ENCODE measurements at regions not wholly inside any gene's neighbourhood (a gene's known extent, or its start where the extent isn't known, plus 50 kb on each side); places are given as distances from the start of the nearest gene placed in this dataset.

DNA sequence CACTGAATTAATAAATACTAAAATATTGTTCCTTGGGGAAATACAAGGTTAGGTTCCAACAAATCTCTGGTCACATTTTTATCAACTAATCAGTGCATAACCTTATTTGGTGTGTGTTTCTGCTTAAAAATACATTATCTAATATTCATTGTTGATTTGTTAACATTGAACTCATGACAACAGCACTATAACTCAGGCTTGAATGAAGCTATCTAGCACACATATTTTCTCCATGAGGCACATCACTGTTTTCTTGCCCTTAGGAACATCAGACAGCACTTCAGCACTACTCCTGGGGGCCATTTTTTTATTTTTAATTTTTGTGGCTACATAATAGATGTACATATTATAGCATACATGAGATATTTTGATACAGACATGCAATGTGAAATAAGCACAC, 277.2 kb upstream of the NT5E start:
- no peaks in the 10 kb centered on the region for H3K36me3 ChIP-seq (ENCODE audit: insufficient read depth, insufficient read length, low read length)
- no peaks in the 10 kb centered on the region for H3K4me1 ChIP-seq (ENCODE audit: insufficient read depth, insufficient read length)
- no peak for TF ChIP-seq SUZ12 (IDR thresholded peaks at IDR 0.05; ENCODE audit: extremely low read depth, insufficient read depth, insufficient read length)
- TF ChIP-seq YY1 (IDR thresholded peaks at IDR 0.05; ENCODE audit: insufficient read depth, insufficient read length), result no peak
- no peak for TF ChIP-seq ZNF274 (IDR thresholded peaks at IDR 0.05; ENCODE audit: low read depth, low read length)
- H3K27me3 ChIP-seq (ENCODE audit: insufficient read depth, insufficient read length), result no peaks in the 10 kb centered on the region
- no peak overlapping the region for H3K4me3 ChIP-seq (ENCODE audit: insufficient read length, low read depth)
- H3K9ac ChIP-seq (ENCODE audit: insufficient read length, low read depth), result no peak overlapping the region
- no peaks in the 10 kb centered on the region for H3K9me3 ChIP-seq (ENCODE audit: insufficient read depth, low read length)
- no peak for DNase-seq (ENCODE audit: low read depth, low spot score)

DNA sequence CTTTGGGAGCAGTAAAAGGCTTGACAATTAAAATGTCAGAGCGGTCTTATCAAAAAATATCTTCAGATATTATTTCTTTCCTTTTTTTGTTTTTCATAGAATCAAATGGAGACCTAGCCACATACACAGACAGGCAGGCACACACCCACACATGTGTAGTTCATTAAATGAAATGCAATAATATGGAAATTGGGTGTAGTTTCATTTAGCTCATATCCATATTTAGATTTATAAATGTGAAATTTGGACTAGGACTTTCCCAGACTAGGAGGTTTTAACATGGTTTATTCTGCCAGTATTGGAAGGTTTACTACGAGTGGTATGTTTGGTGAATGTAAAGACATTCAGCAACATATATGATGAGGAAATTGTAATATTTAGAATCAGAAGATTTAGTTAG, 277.7 kb upstream of the NT5E start:
- Histone ChIP-seq H3K9me3 (ENCODE audit: insufficient read depth, low read length) (no peaks in the 10 kb centered on the region), H3K36me3 (ENCODE audit: insufficient read depth, insufficient read length, low read length) (no peaks in the 10 kb centered on the region), H3K4me3 (ENCODE audit: insufficient read length, low read depth) (no peak overlapping the region), H3K27me3 (ENCODE audit: insufficient read depth, insufficient read length) (no peaks in the 10 kb centered on the region), H3K4me1 (ENCODE audit: insufficient read depth, insufficient read length) (no peaks in the 10 kb centered on the region), H3K9ac (ENCODE audit: insufficient read length, low read depth) (no peak overlapping the region)
- no peak for TF ChIP-seq ZNF274 (IDR thresholded peaks at IDR 0.05; ENCODE audit: low read depth, low read length)
- DNase-seq (ENCODE audit: low read depth, low spot score), result no peak

DNA sequence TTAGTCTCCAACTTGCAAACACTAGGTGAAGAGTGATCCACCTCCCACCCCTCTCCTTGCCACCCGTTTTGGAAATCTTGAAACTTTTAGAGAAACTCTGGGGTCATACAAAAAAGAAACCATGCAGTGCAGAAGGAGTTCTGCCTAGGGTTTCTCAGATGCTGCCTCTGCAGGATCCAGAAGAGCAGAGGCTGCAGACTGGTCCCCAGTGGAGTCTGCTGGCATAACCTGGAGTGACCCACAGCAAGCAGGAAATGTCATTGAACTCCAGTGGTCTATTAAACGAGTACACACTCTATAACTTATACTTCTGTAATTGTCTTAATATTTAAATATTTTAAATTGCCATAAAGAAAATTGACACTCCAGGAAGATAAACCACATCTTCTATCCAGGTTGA, 280.7 kb upstream of the NT5E start:
- no peak overlapping the region for H3K4me3 ChIP-seq (ENCODE audit: insufficient read length, low read depth)
- H3K27me3 ChIP-seq (ENCODE audit: insufficient read depth, insufficient read length), result no peaks in the 10 kb centered on the region
- H3K36me3 ChIP-seq (ENCODE audit: insufficient read depth, insufficient read length, low read length), result no peaks in the 10 kb centered on the region
- no peak overlapping the region for H3K9ac ChIP-seq (ENCODE audit: insufficient read length, low read depth)
- TF ChIP-seq SUZ12 (IDR thresholded peaks at IDR 0.05; ENCODE audit: extremely low read depth, insufficient read depth, insufficient read length) (no peak), ZNF274 (IDR thresholded peaks at IDR 0.05; ENCODE audit: low read depth, low read length) (no peak), YY1 (IDR thresholded peaks at IDR 0.05; ENCODE audit: insufficient read depth, insufficient read length) (no peak)
- H3K9me3 ChIP-seq (ENCODE audit: insufficient read depth, low read length), result no peaks in the 10 kb centered on the region
- no peaks in the 10 kb centered on the region for H3K4me1 ChIP-seq (ENCODE audit: insufficient read depth, insufficient read length)
- DNase-seq (ENCODE audit: low read depth, low spot score), result no peak

DNA sequence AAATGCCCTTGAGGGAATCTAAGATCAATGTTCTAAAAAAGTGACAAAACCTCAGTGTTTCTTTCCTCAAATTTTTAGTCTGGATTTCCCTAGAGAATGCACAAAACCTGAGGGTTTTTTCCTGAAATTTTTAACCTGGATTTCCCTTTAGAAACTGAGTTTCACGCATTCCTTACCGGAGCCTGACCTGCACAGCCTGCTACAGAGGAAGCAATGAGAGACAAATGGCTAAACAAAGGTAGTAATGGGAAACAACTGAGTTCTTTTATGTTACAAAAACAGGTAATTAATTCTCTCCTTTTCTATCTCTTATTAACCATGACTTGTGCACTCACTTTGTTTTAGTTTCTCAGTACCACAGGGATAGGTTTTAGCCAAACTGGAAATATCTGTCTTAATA, 281.7 kb upstream of the NT5E start:
- TF ChIP-seq SUZ12 (IDR thresholded peaks at IDR 0.05; ENCODE audit: extremely low read depth, insufficient read depth, insufficient read length), result no peak
- no peak for TF ChIP-seq YY1 (IDR thresholded peaks at IDR 0.05; ENCODE audit: insufficient read depth, insufficient read length)
- no peak for TF ChIP-seq ZNF274 (IDR thresholded peaks at IDR 0.05; ENCODE audit: low read depth, low read length)
- no peaks in the 10 kb centered on the region for H3K36me3 ChIP-seq (ENCODE audit: insufficient read depth, insufficient read length, low read length)
- no peaks in the 10 kb centered on the region for H3K9me3 ChIP-seq (ENCODE audit: insufficient read depth, low read length)
- no peak overlapping the region for H3K9ac ChIP-seq (ENCODE audit: insufficient read length, low read depth)
- DNase-seq (ENCODE audit: low read depth, low spot score), result no peak
- H3K4me1 ChIP-seq (ENCODE audit: insufficient read depth, insufficient read length), result no peaks in the 10 kb centered on the region
- H3K4me3 ChIP-seq (ENCODE audit: insufficient read length, low read depth), result no peak overlapping the region
- H3K27me3 ChIP-seq (ENCODE audit: insufficient read depth, insufficient read length), result no peaks in the 10 kb centered on the region

DNA sequence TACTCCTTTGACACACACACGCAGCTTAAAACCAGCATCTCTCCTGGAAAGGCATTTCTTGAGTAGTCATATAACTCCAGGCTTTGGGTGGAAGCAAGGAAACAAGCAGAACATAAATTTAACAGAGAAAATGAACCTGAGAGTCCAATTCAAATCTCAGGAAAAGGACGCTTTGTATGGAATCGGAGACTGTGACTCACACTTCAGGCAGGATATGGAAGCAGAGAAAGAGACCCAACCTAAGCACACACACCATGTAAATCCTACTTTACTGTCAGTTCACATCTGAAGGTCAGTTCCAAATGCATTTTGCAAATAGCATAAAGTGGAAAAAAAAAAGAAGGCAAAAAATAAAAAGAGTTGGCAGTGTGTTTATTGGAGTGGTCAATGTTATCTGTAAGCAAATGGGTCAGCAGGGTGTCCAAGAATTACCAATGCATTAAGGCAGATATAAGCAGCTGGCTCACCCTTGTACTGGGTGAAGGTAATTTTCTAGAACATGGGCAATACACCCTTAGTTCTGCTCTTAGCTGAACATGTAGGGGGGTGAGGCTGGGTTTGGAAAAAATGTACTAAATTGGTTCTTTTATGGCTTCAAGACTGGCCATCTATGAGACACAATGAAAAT, 283.7 kb upstream of the NT5E start:
- H3K36me3 ChIP-seq (ENCODE audit: insufficient read depth, insufficient read length, low read length), result no peaks in the 10 kb centered on the region
- no peak for TF ChIP-seq ZNF274 (IDR thresholded peaks at IDR 0.05; ENCODE audit: low read depth, low read length)
- no peak for TF ChIP-seq SUZ12 (IDR thresholded peaks at IDR 0.05; ENCODE audit: extremely low read depth, insufficient read depth, insufficient read length)
- no peak for TF ChIP-seq YY1 (IDR thresholded peaks at IDR 0.05; ENCODE audit: insufficient read depth, insufficient read length)
- no peak for DNase-seq (ENCODE audit: low read depth, low spot score)

DNA sequence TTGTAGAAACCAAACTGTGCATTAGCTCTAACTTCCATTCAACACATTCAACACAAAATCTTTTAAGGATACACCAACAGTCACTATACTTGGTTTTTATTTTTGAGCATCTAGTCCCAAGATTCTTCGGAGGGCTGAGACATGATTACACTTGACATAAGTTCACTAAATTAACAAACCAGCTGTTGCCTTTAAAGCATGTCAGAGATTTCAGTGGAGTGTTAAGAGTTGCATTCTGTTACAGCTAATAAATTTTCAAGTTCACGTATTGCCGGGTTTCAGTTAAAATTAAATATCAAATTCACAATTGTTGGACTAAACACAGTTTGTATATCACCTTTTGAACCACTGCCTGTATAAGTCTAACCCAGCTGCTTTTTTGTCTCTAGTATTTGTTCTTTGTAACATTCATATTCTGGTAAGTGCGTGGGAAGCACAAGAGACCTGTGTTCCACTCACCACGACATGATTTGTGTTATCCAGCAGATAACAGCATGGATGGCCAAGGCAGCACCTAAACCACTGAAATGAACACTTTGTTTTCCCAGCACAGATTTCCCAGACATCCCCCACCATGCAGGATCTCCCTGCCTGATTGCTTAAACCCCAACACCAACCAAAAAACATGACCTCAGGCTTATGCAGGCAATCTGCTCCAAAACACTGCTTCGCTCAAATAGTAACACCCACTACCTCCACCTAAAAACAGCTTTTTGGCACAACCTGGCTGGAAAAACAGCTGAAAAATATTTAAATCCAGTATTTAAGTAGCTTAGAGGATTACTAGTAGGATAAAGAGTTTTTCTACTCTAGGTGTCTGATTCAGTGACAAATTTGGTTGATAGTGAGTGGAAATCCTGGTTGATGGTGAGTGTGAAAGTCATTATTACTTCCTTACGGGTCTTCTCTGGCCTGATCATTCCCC, 286.5 kb upstream of the NT5E start:
- DNase-seq (ENCODE audit: low read depth, low spot score), result no peak

More for the DNA sequence above, 283.7 kb upstream of the NT5E start:
- H3K9ac ChIP-seq (ENCODE audit: insufficient read length, low read depth), result no peak overlapping the region
- no peak overlapping the region for H3K4me3 ChIP-seq (ENCODE audit: insufficient read length, low read depth)
- H3K9me3 ChIP-seq (ENCODE audit: insufficient read depth, low read length), result no peaks in the 10 kb centered on the region
- H3K27me3 ChIP-seq (ENCODE audit: insufficient read depth, insufficient read length), result no peaks in the 10 kb centered on the region
- H3K4me1 ChIP-seq (ENCODE audit: insufficient read depth, insufficient read length), result no peaks in the 10 kb centered on the region

DNA sequence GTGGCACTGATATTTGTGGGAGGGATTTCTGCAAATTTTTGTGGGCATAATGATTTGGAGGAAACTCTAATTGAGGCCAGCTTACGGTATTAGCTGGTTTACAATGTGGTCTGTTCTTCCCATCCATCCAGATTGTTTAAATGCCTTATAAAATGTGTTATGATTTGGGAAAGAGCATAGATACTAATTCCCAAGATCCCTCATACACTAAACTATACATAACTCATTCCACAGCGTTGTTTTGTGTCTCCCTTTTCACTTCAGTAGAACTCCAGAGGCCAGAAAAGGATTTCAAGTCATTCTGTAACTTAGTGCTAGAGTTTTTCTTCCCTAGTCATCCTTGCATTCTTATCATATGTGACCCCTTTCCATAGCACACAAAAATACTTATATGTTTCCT, 292.6 kb upstream of the NT5E start:
- Histone ChIP-seq H3K4me1 (ENCODE audit: insufficient read depth, insufficient read length) (no peaks in the 10 kb centered on the region), H3K27me3 (ENCODE audit: insufficient read depth, insufficient read length) (no peaks in the 10 kb centered on the region), H3K9me3 (ENCODE audit: insufficient read depth, low read length) (no peaks in the 10 kb centered on the region), H3K4me3 (ENCODE audit: insufficient read length, low read depth) (no peak overlapping the region), H3K9ac (ENCODE audit: insufficient read length, low read depth) (no peak overlapping the region), H3K36me3 (ENCODE audit: insufficient read depth, insufficient read length, low read length) (no peaks in the 10 kb centered on the region)
- TF ChIP-seq SUZ12 (IDR thresholded peaks at IDR 0.05; ENCODE audit: extremely low read depth, insufficient read depth, insufficient read length) (no peak), YY1 (IDR thresholded peaks at IDR 0.05; ENCODE audit: insufficient read depth, insufficient read length) (no peak), ZNF274 (IDR thresholded peaks at IDR 0.05; ENCODE audit: low read depth, low read length) (no peak)
- DNase-seq (ENCODE audit: low read depth, low spot score), result no peak

More for the DNA sequence above, 286.5 kb upstream of the NT5E start:
- no peaks in the 10 kb centered on the region for H3K36me3 ChIP-seq (ENCODE audit: insufficient read depth, insufficient read length, low read length)
- no peaks in the 10 kb centered on the region for H3K9me3 ChIP-seq (ENCODE audit: insufficient read depth, low read length)
- no peak overlapping the region for H3K9ac ChIP-seq (ENCODE audit: insufficient read length, low read depth)
- TF ChIP-seq SUZ12 (IDR thresholded peaks at IDR 0.05; ENCODE audit: extremely low read depth, insufficient read depth, insufficient read length) (no peak), YY1 (IDR thresholded peaks at IDR 0.05; ENCODE audit: insufficient read depth, insufficient read length) (no peak), ZNF274 (IDR thresholded peaks at IDR 0.05; ENCODE audit: low read depth, low read length) (no peak)
- H3K4me3 ChIP-seq (ENCODE audit: insufficient read length, low read depth), result no peak overlapping the region
- no peaks in the 10 kb centered on the region for H3K4me1 ChIP-seq (ENCODE audit: insufficient read depth, insufficient read length)
- no peaks in the 10 kb centered on the region for H3K27me3 ChIP-seq (ENCODE audit: insufficient read depth, insufficient read length)
